Ovary (tissue), 7 donors: ENCODE measurements at regions not wholly inside any gene's neighbourhood (a gene's known extent, or its start where the extent isn't known, plus 50 kb on each side); places are given as distances from the start of the nearest gene placed in this dataset.

Source experiments
- DNase-seq, 5 donors: peaks; one replicate each; pipeline ENCODE4 v3.0.0-alpha.2; 2019 to 2020
- H3K27ac ChIP-seq, 2 donors: fragments of 200-600 bp; one replicate each; pipeline versions ENCODE4 v1.5.1 to v1.8.0; 2019 to 2022
- H3K27me3 ChIP-seq: fragments of 200-600 bp; one replicate; pipeline ENCODE4 v1.8.0; 2022
- H3K36me3 ChIP-seq: fragments of 200-600 bp; sonication (generic); one replicate; pipeline ENCODE4 v1.5.1; 2019
- H3K4me1 ChIP-seq: one replicate; pipeline ENCODE4 v1.8.1; 2013; ENCODE audit warnings: mild to moderate bottlenecking, moderate library complexity; ENCODE audit not compliant: insufficient read depth
- H3K4me3 ChIP-seq: fragments of 200-600 bp; sonication (generic); one replicate; pipeline ENCODE4 v1.5.1; 2017
- H3K9me3 ChIP-seq, 2 donors: fragments of 200-600 bp in 1 of 2; sonication (generic) in 1 of 2; one replicate each; pipeline versions ENCODE4 v1.5.1 to v1.8.1; 2013 to 2019; ENCODE audit warnings: mild to moderate bottlenecking in 1 of 2, moderate library complexity in 1 of 2
- CTCF ChIP-seq, 3 donors: fragments of 450-650 bp in 2 of 3; fragments of 200-600 bp in 1 of 3; IDR thresholded peaks; one replicate each; pipeline versions ENCODE4 v1.5.1 to v1.8.0; 2016 to 2022; ENCODE audit warnings: antibody characterized with exemption in 3 of 3, mild to moderate bottlenecking in 1 of 3
- EP300 ChIP-seq: sonication (generic); formaldehyde crosslinking; IDR thresholded peaks from one replicate; pipeline ENCODE4 v1.6.1; 2017; ENCODE audit warnings: antibody characterized with exemption
- POLR2A ChIP-seq: fragments of 450-650 bp; IDR thresholded peaks from one replicate; pipeline ENCODE4 v1.6.1; 2017; ENCODE audit warnings: antibody characterized with exemption, mild to moderate bottlenecking, moderate library complexity
- WGBS, 3 donors: extraction: QIAGEN DNeasy Blood & Tissue Kit in 1 of 3; methylation state at CpG; one replicate each; pipeline versions ENCODE4 v1.1.5 to v1.1.7; 2013 to 2017; 5-methylcytosine and 5-hydroxymethylcytosine counted together
- intact Hi-C, 4 donors: fragments of 100-400 bp; cut with DNase I; formaldehyde crosslinking; loops; one replicate each; pipeline versions ENCODE4 v1.11.0 to v1.15.1; 2022 to 2023
- donor health status: DM: no; HTN: no; CAD: no; lungs with moderate emphysema.
- donor health status: DM: no; HTN: no; CAD: no.
- donor health status: Bipolar disorder and iron deficiency.
- donor health status: DM: no; HTN: no; CAD: no.
- donor health status: DM: yes; HTN: yes; CAD: no.

- intact Hi-C loops = no loop called here
- Histone ChIP-seq H3K36me3 (no peaks in the 10 kb centered on the region), H3K9me3 (no peaks in the 10 kb centered on the region), H3K27ac (no peak overlapping the region), H3K4me1 (no peaks in the 10 kb centered on the region), H3K27me3 (no peaks in the 10 kb centered on the region), H3K4me3 (no peak overlapping the region)
- no peak for DNase-seq
- WGBS, 3 donors = 46 to 53% (median 52%) methylated on average over 7 of the region's 7 CpGs
- no peak for TF ChIP-seq POLR2A
- TF ChIP-seq CTCF (IDR thresholded peaks at IDR 0.05) = no peak
- no peak for TF ChIP-seq EP300
Observed at GRCh38 chr14:36452860-36453259, 67.2 kb downstream of the NKX2-1 start.

GRCh38 chr14:36451310-36452065 lies 68.5 kb downstream of the NKX2-1 start:
- no peaks in the 10 kb centered on the region for H3K9me3 ChIP-seq

GRCh38 chr14:36450550-36450949 lies 69.5 kb downstream of the NKX2-1 start:
- intact Hi-C loops = no loop called here

More at GRCh38 chr14:36451310-36452065, 68.5 kb downstream of the NKX2-1 start:
- Histone ChIP-seq H3K27me3 (no peaks in the 10 kb centered on the region), H3K36me3 (no peaks in the 10 kb centered on the region), H3K27ac (no peak overlapping the region), H3K4me1 (no peaks in the 10 kb centered on the region), H3K4me3 (no peak overlapping the region)
- intact Hi-C loops = no loop called here
- DNase-seq = no peak
- TF ChIP-seq POLR2A (no peak), EP300 (no peak), CTCF (IDR thresholded peaks at IDR 0.05) (no peak)
- WGBS, 3 donors = 58 to 67% (median 67%) methylated on average over 8 of the region's 8 CpGs

GRCh38 chr14:36449903-36450302 lies 70.1 kb downstream of the NKX2-1 start:
- Histone ChIP-seq H3K36me3 (no peaks in the 10 kb centered on the region), H3K9me3 (no peaks in the 10 kb centered on the region), H3K27me3 (no peaks in the 10 kb centered on the region), H3K27ac (no peak overlapping the region), H3K4me3 (no peak overlapping the region), H3K4me1 (no peaks in the 10 kb centered on the region)
- 69 to 80% (median 73%) methylated on average over 4 of the region's 4 CpGs for WGBS, 3 donors
- no peak for DNase-seq
- TF ChIP-seq EP300 (no peak), CTCF (IDR thresholded peaks at IDR 0.05) (no peak), POLR2A (no peak)
- intact Hi-C loops = no loop called here

More at GRCh38 chr14:36450550-36450949, 69.5 kb downstream of the NKX2-1 start:
- no peak for DNase-seq
- Histone ChIP-seq H3K4me3 (no peak overlapping the region), H3K36me3 (no peaks in the 10 kb centered on the region), H3K9me3 (no peaks in the 10 kb centered on the region), H3K27me3 (no peaks in the 10 kb centered on the region), H3K4me1 (no peaks in the 10 kb centered on the region), H3K27ac (no peak overlapping the region)
- TF ChIP-seq EP300 (no peak), CTCF (IDR thresholded peaks at IDR 0.05) (no peak), POLR2A (no peak)
- 83 to 88% (median 85%) methylated on average over 4 of the region's 4 CpGs for WGBS, 3 donors
